Stimulated activated naive CD8-positive, alpha-beta T cell treated with anti-CD3 and anti-CD28 coated beads, Interleukin-15, amount 100 ng/mL, for 72 hours (primary cell): ENCODE measurements at regions not wholly inside any gene's neighbourhood (a gene's known extent, or its start where the extent isn't known, plus 50 kb on each side); places are given as distances from the start of the nearest gene placed in this dataset.

Source experiments
- ATAC-seq: fragments of 150-1000 bp; cut with Tn5 transposase; 2 replicates; pipeline ENCODE4 v1.10.0; 2021; ENCODE audit warnings: mild to moderate bottlenecking, moderate library complexity
- DNase-seq, 2 donors: peaks; one replicate each; pipeline ENCODE4 v3.0.0; 2021 to 2022
- H3K27ac Mint-ChIP-seq, 2 donors: one replicate each; pipeline ENCODE4 v1.8.0; 2022; ENCODE audit warnings: mild to moderate bottlenecking in 2 of 2, mixed read lengths in 2 of 2, moderate library complexity in 2 of 2
- H3K27me3 Mint-ChIP-seq: one replicate; pipeline ENCODE4 v1.8.0; 2022; ENCODE audit warnings: mixed read lengths
- H3K4me1 Mint-ChIP-seq: one replicate; pipeline ENCODE4 v1.8.0; 2022; ENCODE audit warnings: mild to moderate bottlenecking, mixed read lengths
- H3K4me3 Mint-ChIP-seq, 2 donors: one replicate each; pipeline ENCODE4 v1.8.0; 2022; ENCODE audit warnings: mild to moderate bottlenecking in 2 of 2, mixed read lengths in 2 of 2, moderate library complexity in 1 of 2
- H3K9me3 Mint-ChIP-seq, 2 donors: one replicate each; pipeline ENCODE4 v1.8.0; 2022; ENCODE audit warnings: mixed read lengths in 2 of 2

GRCh38 chr7:50213622-50214017, 90.9 kb upstream of the IKZF1 start:
- Mint-ChIP-seq H3K27me3 (no peaks in the 10 kb centered on the region), H3K4me1 (peaks cover 98% of the 10 kb centered on the region), H3K27ac (peak overlapping the region; percentile 2 to 84), H3K4me3 (peak overlapping the region; percentile 21 to 42), H3K9me3 (no peaks in the 10 kb centered on the region)
- peak; percentile 2 for ATAC-seq
- DNase-seq, result no peak

- H3K9me3 Mint-ChIP-seq, result no peaks in the 10 kb centered on the region
- H3K4me3 Mint-ChIP-seq, result peak overlapping the region; percentile 28 to 42
- ATAC-seq, result peak; percentile 58
- peak in 1 of 2 donors; percentile 37 for DNase-seq
- peaks cover 98% of the 10 kb centered on the region for H3K4me1 Mint-ChIP-seq
- peak overlapping the region; percentile 43 to 80 for H3K27ac Mint-ChIP-seq
- no peaks in the 10 kb centered on the region for H3K27me3 Mint-ChIP-seq
Observed at GRCh38 chr7:50212666-50213621, 91.6 kb upstream of the IKZF1 start.

GRCh38 chr7:50212016-50212325, 92.5 kb upstream of the IKZF1 start:
- Mint-ChIP-seq H3K27ac (peak overlapping the region in 1 of 2 donors; percentile 67), H3K4me1 (peaks cover 98% of the 10 kb centered on the region), H3K4me3 (no peak overlapping the region)

GRCh38 chr7:50211130-50212015, 93.1 kb upstream of the IKZF1 start:
- peaks cover 98% of the 10 kb centered on the region for H3K4me1 Mint-ChIP-seq
- no peak for ATAC-seq
- peak overlapping the region; percentile 67 to 81 for H3K27ac Mint-ChIP-seq
- H3K9me3 Mint-ChIP-seq, result no peaks in the 10 kb centered on the region
- H3K27me3 Mint-ChIP-seq, result no peaks in the 10 kb centered on the region
- DNase-seq, result no peak
- H3K4me3 Mint-ChIP-seq, result peak overlapping the region; percentile 41 to 52

More at GRCh38 chr7:50212016-50212325, 92.5 kb upstream of the IKZF1 start:
- Mint-ChIP-seq H3K27me3 (no peaks in the 10 kb centered on the region), H3K9me3 (no peaks in the 10 kb centered on the region)
- DNase-seq (no peak), ATAC-seq (no peak)

- no peak for ATAC-seq
- no peaks in the 10 kb centered on the region for H3K27me3 Mint-ChIP-seq
Observed at GRCh38 chr7:50210706-50211115, 93.8 kb upstream of the IKZF1 start.

GRCh38 chr7:50209461-50210135, 94.9 kb upstream of the IKZF1 start:
- ATAC-seq, result peak; percentile 52
- Mint-ChIP-seq H3K4me3 (peak overlapping the region in 1 of 2 donors; percentile 2), H3K27ac (peak overlapping the region; percentile 21 to 61), H3K27me3 (no peaks in the 10 kb centered on the region), H3K4me1 (peaks cover 98% of the 10 kb centered on the region), H3K9me3 (no peaks in the 10 kb centered on the region)
- peak in 1 of 2 donors; percentile 41 for DNase-seq

More at GRCh38 chr7:50210706-50211115, 93.8 kb upstream of the IKZF1 start:
- Mint-ChIP-seq H3K4me1 (peaks cover 98% of the 10 kb centered on the region), H3K4me3 (peak overlapping the region; percentile 26 to 52), H3K9me3 (no peaks in the 10 kb centered on the region), H3K27ac (peak overlapping the region; percentile 26 to 81)
- DNase-seq, result no peak

- Mint-ChIP-seq H3K27ac (peak overlapping the region; percentile 89 to 97), H3K4me3 (peak overlapping the region; percentile 67 to 84), H3K9me3 (no peaks in the 10 kb centered on the region), H3K27me3 (no peaks in the 10 kb centered on the region), H3K4me1 (peaks cover 98% of the 10 kb centered on the region)
- ATAC-seq, result peak; percentile 22
- DNase-seq, result peak in 1 of 2 donors; percentile 65
Observed at GRCh38 chr7:50208378-50208982, 96.0 kb upstream of the IKZF1 start.

GRCh38 chr7:50207686-50208255, 96.7 kb upstream of the IKZF1 start:
- Mint-ChIP-seq H3K9me3 (no peaks in the 10 kb centered on the region), H3K4me3 (peak overlapping the region; percentile 67 to 84), H3K4me1 (peaks cover 98% of the 10 kb centered on the region), H3K27me3 (no peaks in the 10 kb centered on the region), H3K27ac (peak overlapping the region; percentile 89 to 95)
- ATAC-seq, result no peak
- no peak for DNase-seq

- H3K27ac Mint-ChIP-seq, result peak overlapping the region; percentile 89 to 95
- H3K4me1 Mint-ChIP-seq, result peaks cover 98% of the 10 kb centered on the region
- no peak for DNase-seq
- no peaks in the 10 kb centered on the region for H3K9me3 Mint-ChIP-seq
- no peak for ATAC-seq
- H3K4me3 Mint-ChIP-seq, result peak overlapping the region; percentile 67 to 84
- H3K27me3 Mint-ChIP-seq, result no peaks in the 10 kb centered on the region
Observed at GRCh38 chr7:50207251-50207564, 97.3 kb upstream of the IKZF1 start.

- DNase-seq, result peak; percentile 60 to 77
- H3K9me3 Mint-ChIP-seq, result no peaks in the 10 kb centered on the region
- H3K4me1 Mint-ChIP-seq, result peaks cover 98% of the 10 kb centered on the region
- ATAC-seq, result peak; percentile 78
- peak overlapping the region; percentile 89 to 95 for H3K27ac Mint-ChIP-seq
- no peaks in the 10 kb centered on the region for H3K27me3 Mint-ChIP-seq
- peak overlapping the region; percentile 73 to 84 for H3K4me3 Mint-ChIP-seq
Observed at GRCh38 chr7:50206453-50207250, 97.9 kb upstream of the IKZF1 start.

- no peak for DNase-seq
- ATAC-seq, result no peak
- Mint-ChIP-seq H3K4me1 (peaks cover 88% of the 10 kb centered on the region), H3K4me3 (no peak overlapping the region), H3K27ac (no peak overlapping the region), H3K27me3 (no peaks in the 10 kb centered on the region), H3K9me3 (no peaks in the 10 kb centered on the region)
Observed at GRCh38 chr7:50205011-50205410, 99.5 kb upstream of the IKZF1 start.

GRCh38 chr7:50204581-50204980, 99.9 kb upstream of the IKZF1 start:
- Mint-ChIP-seq H3K27ac (peak overlapping the region; percentile 80 to 92), H3K4me3 (peak overlapping the region; percentile 49 to 62), H3K27me3 (no peaks in the 10 kb centered on the region), H3K4me1 (peaks cover 87% of the 10 kb centered on the region), H3K9me3 (no peaks in the 10 kb centered on the region)
- no peak for ATAC-seq
- DNase-seq, result no peak

- Mint-ChIP-seq H3K4me3 (no peak overlapping the region), H3K27me3 (no peaks in the 10 kb centered on the region), H3K9me3 (no peaks in the 10 kb centered on the region), H3K4me1 (peaks cover 89% of the 10 kb centered on the region), H3K27ac (peak overlapping the region in 1 of 2 donors; percentile 12)
- DNase-seq (no peak), ATAC-seq (no peak)
Observed at GRCh38 chr7:50203521-50203920, 101.0 kb upstream of the IKZF1 start.

- peaks cover 86% of the 10 kb centered on the region for H3K4me1 Mint-ChIP-seq
- no peaks in the 10 kb centered on the region for H3K9me3 Mint-ChIP-seq
- no peak overlapping the region for H3K4me3 Mint-ChIP-seq
- H3K27ac Mint-ChIP-seq, result no peak overlapping the region
- no peak for ATAC-seq
- no peak for DNase-seq
- H3K27me3 Mint-ChIP-seq, result no peaks in the 10 kb centered on the region
Observed at GRCh38 chr7:50202052-50202555, 102.4 kb upstream of the IKZF1 start.
